ENCODE measurements at regions not wholly inside any gene's neighbourhood (a gene's known extent, or its start where the extent isn't known, plus 50 kb on each side); places are given as distances from the start of the nearest gene placed in this dataset.

GRCh38 chr13:106033659-106034058 lies 501.8 kb downstream of the EFNB2 start:
- no peaks in the 10 kb centered on the region for H3K27me3 ChIP-seq (ENCODE audit: insufficient read depth, poor library complexity, severe bottlenecking)
- H3K4me1 ChIP-seq (ENCODE audit: insufficient read depth, poor library complexity, severe bottlenecking), result peaks cover 2% of the 10 kb centered on the region
- H3K36me3 ChIP-seq (ENCODE audit: low read depth), result no peaks in the 10 kb centered on the region
- TF ChIP-seq, protein P1, sequence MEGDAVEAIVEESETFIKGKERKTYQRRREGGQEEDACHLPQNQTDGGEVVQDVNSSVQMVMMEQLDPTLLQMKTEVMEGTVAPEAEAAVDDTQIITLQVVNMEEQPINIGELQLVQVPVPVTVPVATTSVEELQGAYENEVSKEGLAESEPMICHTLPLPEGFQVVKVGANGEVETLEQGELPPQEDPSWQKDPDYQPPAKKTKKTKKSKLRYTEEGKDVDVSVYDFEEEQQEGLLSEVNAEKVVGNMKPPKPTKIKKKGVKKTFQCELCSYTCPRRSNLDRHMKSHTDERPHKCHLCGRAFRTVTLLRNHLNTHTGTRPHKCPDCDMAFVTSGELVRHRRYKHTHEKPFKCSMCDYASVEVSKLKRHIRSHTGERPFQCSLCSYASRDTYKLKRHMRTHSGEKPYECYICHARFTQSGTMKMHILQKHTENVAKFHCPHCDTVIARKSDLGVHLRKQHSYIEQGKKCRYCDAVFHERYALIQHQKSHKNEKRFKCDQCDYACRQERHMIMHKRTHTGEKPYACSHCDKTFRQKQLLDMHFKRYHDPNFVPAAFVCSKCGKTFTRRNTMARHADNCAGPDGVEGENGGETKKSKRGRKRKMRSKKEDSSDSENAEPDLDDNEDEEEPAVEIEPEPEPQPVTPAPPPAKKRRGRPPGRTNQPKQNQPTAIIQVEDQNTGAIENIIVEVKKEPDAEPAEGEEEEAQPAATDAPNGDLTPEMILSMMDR (IDR thresholded peaks at IDR 0.05; ENCODE audit: poor library complexity, severe bottlenecking), result peak; percentile 5
- no peaks in the 10 kb centered on the region for H3K9me3 ChIP-seq (ENCODE audit: severe bottlenecking)
- H3K27ac ChIP-seq (ENCODE audit: poor library complexity, severe bottlenecking), result no peak overlapping the region
- H3K4me3 ChIP-seq (ENCODE audit: severe bottlenecking), result no peak overlapping the region
- DNase-seq (ENCODE audit: low spot score), result no peak
- ATAC-seq (ENCODE audit: low read depth), result no peak

- TF ChIP-seq, protein P1 (IDR thresholded peaks at IDR 0.05; ENCODE audit: poor library complexity, severe bottlenecking), result no peak
These were observed 503.0 kb downstream of the EFNB2 start for GRCh38 chr13:106032441-106032840.

DNA sequence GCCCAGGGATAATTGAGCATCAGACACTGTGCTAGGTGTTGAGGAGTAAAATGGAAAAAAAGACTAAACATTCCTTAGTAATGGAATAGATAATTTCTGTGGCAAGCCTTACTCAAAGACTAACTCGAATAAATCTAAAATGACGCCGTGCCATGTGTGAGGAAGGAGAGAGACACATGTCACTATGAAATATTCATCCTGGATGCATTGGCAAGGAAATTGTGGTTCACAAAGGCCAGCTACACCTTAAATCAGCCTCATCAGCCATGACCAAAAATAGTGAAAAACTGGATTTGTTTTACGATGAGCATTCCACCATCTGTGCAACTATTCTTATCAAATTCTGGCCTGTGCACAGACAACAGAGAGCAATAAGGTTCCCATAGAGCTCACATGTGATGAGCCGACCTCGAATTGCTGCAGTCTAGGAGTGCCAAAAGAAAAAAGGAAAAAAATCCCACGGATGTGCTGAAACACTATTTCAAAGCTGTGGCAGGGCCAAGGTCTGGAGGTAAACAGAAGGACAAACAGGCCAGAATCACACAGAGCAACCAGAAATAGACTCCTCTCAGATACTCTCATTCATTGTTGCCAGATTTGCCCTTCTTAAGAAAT lies 505.7 kb downstream of the EFNB2 start:
- Histone ChIP-seq H3K4me3 (ENCODE audit: severe bottlenecking) (no peak overlapping the region), H3K27me3 (ENCODE audit: insufficient read depth, poor library complexity, severe bottlenecking) (no peaks in the 10 kb centered on the region), H3K9me3 (ENCODE audit: severe bottlenecking) (no peaks in the 10 kb centered on the region), H3K4me1 (ENCODE audit: insufficient read depth, poor library complexity, severe bottlenecking) (no peaks in the 10 kb centered on the region), H3K36me3 (ENCODE audit: low read depth) (no peaks in the 10 kb centered on the region), H3K27ac (ENCODE audit: poor library complexity, severe bottlenecking) (no peak overlapping the region)
- DNase-seq (ENCODE audit: low spot score) (no peak), ATAC-seq (ENCODE audit: low read depth) (no peak)
- TF ChIP-seq, protein P1 (IDR thresholded peaks at IDR 0.05; ENCODE audit: poor library complexity, severe bottlenecking), result no peak

More at GRCh38 chr13:106032441-106032840, 503.0 kb downstream of the EFNB2 start:
- H3K9me3 ChIP-seq (ENCODE audit: severe bottlenecking), result no peaks in the 10 kb centered on the region
- no peaks in the 10 kb centered on the region for H3K4me1 ChIP-seq (ENCODE audit: insufficient read depth, poor library complexity, severe bottlenecking)
- no peaks in the 10 kb centered on the region for H3K36me3 ChIP-seq (ENCODE audit: low read depth)
- no peak for DNase-seq (ENCODE audit: low spot score)
- ATAC-seq (ENCODE audit: low read depth), result no peak
- H3K27me3 ChIP-seq (ENCODE audit: insufficient read depth, poor library complexity, severe bottlenecking), result no peaks in the 10 kb centered on the region
- H3K27ac ChIP-seq (ENCODE audit: poor library complexity, severe bottlenecking), result no peak overlapping the region
- H3K4me3 ChIP-seq (ENCODE audit: severe bottlenecking), result no peak overlapping the region

- TF ChIP-seq, protein P1 (IDR thresholded peaks at IDR 0.05; ENCODE audit: poor library complexity, severe bottlenecking), result no peak
- no peaks in the 10 kb centered on the region for H3K36me3 ChIP-seq (ENCODE audit: low read depth)
These were observed 506.6 kb downstream of the EFNB2 start for GRCh38 chr13:106028911-106029310.

GRCh38 chr13:106011600-106011999 lies 523.9 kb downstream of the EFNB2 start:
- H3K4me3 ChIP-seq (ENCODE audit: severe bottlenecking), result no peak overlapping the region
- no peaks in the 10 kb centered on the region for H3K36me3 ChIP-seq (ENCODE audit: low read depth)
- H3K27ac ChIP-seq (ENCODE audit: poor library complexity, severe bottlenecking), result no peak overlapping the region
- TF ChIP-seq, protein P1 (IDR thresholded peaks at IDR 0.05; ENCODE audit: poor library complexity, severe bottlenecking), result no peak
- no peak for DNase-seq (ENCODE audit: low spot score)
- ATAC-seq (ENCODE audit: low read depth), result no peak
- no peaks in the 10 kb centered on the region for H3K4me1 ChIP-seq (ENCODE audit: insufficient read depth, poor library complexity, severe bottlenecking)
- H3K9me3 ChIP-seq (ENCODE audit: severe bottlenecking), result no peaks in the 10 kb centered on the region
- no peaks in the 10 kb centered on the region for H3K27me3 ChIP-seq (ENCODE audit: insufficient read depth, poor library complexity, severe bottlenecking)

More at GRCh38 chr13:106028911-106029310, 506.6 kb downstream of the EFNB2 start:
- no peak for ATAC-seq (ENCODE audit: low read depth)
- no peaks in the 10 kb centered on the region for H3K9me3 ChIP-seq (ENCODE audit: severe bottlenecking)
- no peaks in the 10 kb centered on the region for H3K4me1 ChIP-seq (ENCODE audit: insufficient read depth, poor library complexity, severe bottlenecking)
- no peak overlapping the region for H3K27ac ChIP-seq (ENCODE audit: poor library complexity, severe bottlenecking)
- no peak overlapping the region for H3K4me3 ChIP-seq (ENCODE audit: severe bottlenecking)
- no peaks in the 10 kb centered on the region for H3K27me3 ChIP-seq (ENCODE audit: insufficient read depth, poor library complexity, severe bottlenecking)
- DNase-seq (ENCODE audit: low spot score), result no peak

Data from RWPE2 (cell line).